ENCODE measurements at regions not wholly inside any gene's neighbourhood (a gene's known extent, or its start where the extent isn't known, plus 50 kb on each side); places are given as distances from the start of the nearest gene placed in this dataset.

DNA sequence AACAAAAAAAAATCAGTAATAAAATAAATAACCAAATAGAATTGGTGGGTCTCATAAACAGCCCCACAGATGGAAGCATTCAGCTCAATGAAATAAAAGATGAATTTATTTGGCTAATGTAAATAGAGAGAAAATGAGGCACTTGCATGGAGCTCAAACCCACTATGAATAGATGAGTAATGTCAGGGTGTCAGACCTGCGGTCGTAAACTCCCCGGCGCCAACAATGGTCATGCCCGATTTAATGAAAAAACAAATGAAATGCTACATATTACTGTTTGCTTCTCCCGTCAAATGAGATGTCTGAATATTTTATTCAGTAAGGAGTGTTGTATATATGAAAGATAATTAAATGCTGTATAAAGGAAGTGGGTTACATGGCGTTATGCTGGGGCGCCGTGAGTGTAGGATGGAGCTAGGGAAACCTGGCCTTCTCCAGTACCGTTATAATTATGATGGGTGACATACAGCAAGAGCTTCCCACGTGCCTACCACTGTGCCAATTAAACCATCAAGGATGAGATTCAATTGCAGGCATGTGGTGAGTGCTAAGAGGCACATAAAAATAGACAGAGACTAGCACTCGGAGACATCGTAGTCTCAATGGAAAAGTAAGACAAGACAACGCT, 648.1 kb downstream of the BCL11B start:
- no peak overlapping the region for H3K27ac Mint-ChIP-seq
- H3K9me3 Mint-ChIP-seq: peaks cover 39% of the 10 kb centered on the region
- no peak for DNase-seq
- no peaks in the 10 kb centered on the region for H3K4me1 Mint-ChIP-seq
- peaks cover 19% of the 10 kb centered on the region for H3K27me3 Mint-ChIP-seq (ENCODE audit: low read depth, poor library complexity)
- H3K4me3 Mint-ChIP-seq: no peak overlapping the region
- no peak for TF ChIP-seq CTCF (IDR thresholded peaks at IDR 0.05)
- H3K36me3 Mint-ChIP-seq (ENCODE audit: low read depth): no peaks in the 10 kb centered on the region

- TF ChIP-seq CTCF (IDR thresholded peaks at IDR 0.05): no peak
- Mint-ChIP-seq H3K4me3 (no peak overlapping the region), H3K27ac (no peak overlapping the region)
Observed at GRCh38 chr14:98633380-98633779, 638.6 kb downstream of the BCL11B start.

GRCh38 chr14:98634043-98634820, 637.8 kb downstream of the BCL11B start:
- H3K9me3 Mint-ChIP-seq: no peaks in the 10 kb centered on the region
- no peaks in the 10 kb centered on the region for H3K4me1 Mint-ChIP-seq
- no peak for DNase-seq
- no peaks in the 10 kb centered on the region for H3K36me3 Mint-ChIP-seq (ENCODE audit: low read depth)
- no peak overlapping the region for H3K27ac Mint-ChIP-seq
- H3K27me3 Mint-ChIP-seq (ENCODE audit: low read depth, poor library complexity): no peaks in the 10 kb centered on the region
- TF ChIP-seq CTCF (IDR thresholded peaks at IDR 0.05): no peak
- H3K4me3 Mint-ChIP-seq: no peak overlapping the region

More at GRCh38 chr14:98633380-98633779, 638.6 kb downstream of the BCL11B start:
- Mint-ChIP-seq H3K4me1 (no peaks in the 10 kb centered on the region), H3K27me3 (ENCODE audit: low read depth, poor library complexity) (no peaks in the 10 kb centered on the region), H3K9me3 (no peaks in the 10 kb centered on the region), H3K36me3 (ENCODE audit: low read depth) (no peaks in the 10 kb centered on the region)
- no peak for DNase-seq

GRCh38 chr14:98638366-98638765, 633.6 kb downstream of the BCL11B start:
- no peaks in the 10 kb centered on the region for H3K36me3 Mint-ChIP-seq (ENCODE audit: low read depth)
- H3K4me1 Mint-ChIP-seq: no peaks in the 10 kb centered on the region
- DNase-seq: no peak
- H3K9me3 Mint-ChIP-seq: peaks cover 13% of the 10 kb centered on the region
- H3K27me3 Mint-ChIP-seq (ENCODE audit: low read depth, poor library complexity): peaks cover 6% of the 10 kb centered on the region
- no peak for TF ChIP-seq CTCF (IDR thresholded peaks at IDR 0.05)
- H3K4me3 Mint-ChIP-seq: no peak overlapping the region
- no peak overlapping the region for H3K27ac Mint-ChIP-seq

DNA sequence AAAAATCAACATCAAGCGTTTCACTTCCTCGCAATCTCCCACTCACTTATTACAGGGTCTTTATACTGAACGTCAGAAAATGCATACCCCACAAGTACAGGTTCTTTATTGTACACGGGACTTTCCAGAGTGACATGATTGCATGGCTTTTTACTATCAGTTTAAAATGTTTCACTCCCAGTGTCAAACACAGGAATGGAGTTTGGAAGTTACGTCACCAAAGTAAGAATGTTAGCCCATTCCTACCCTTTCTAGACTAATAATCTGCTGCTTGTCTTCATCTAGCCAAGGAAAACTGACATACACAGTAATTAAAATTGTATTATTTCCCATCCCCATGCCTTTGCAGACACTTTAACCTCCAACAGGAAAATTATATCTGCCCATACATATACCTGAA, 624.2 kb downstream of the BCL11B start:
- Mint-ChIP-seq H3K9me3 (peaks cover 10% of the 10 kb centered on the region), H3K4me3 (no peak overlapping the region), H3K4me1 (no peaks in the 10 kb centered on the region), H3K27me3 (ENCODE audit: low read depth, poor library complexity) (peaks cover 12% of the 10 kb centered on the region), H3K36me3 (ENCODE audit: low read depth) (no peaks in the 10 kb centered on the region), H3K27ac (no peak overlapping the region)
- TF ChIP-seq CTCF (IDR thresholded peaks at IDR 0.05): no peak
- no peak for DNase-seq

GRCh38 chr14:98651037-98651436, 621.0 kb downstream of the BCL11B start:
- H3K36me3 Mint-ChIP-seq (ENCODE audit: low read depth): peaks cover under 1% of the 10 kb centered on the region
- no peak overlapping the region for H3K4me3 Mint-ChIP-seq
- peaks cover 15% of the 10 kb centered on the region for H3K27me3 Mint-ChIP-seq (ENCODE audit: low read depth, poor library complexity)
- no peak for DNase-seq
- no peaks in the 10 kb centered on the region for H3K4me1 Mint-ChIP-seq
- TF ChIP-seq CTCF (IDR thresholded peaks at IDR 0.05): no peak
- peaks cover 12% of the 10 kb centered on the region for H3K9me3 Mint-ChIP-seq
- H3K27ac Mint-ChIP-seq: no peak overlapping the region

Data from nephron progenitor cell (in vitro differentiated cells).